ENCODE measurements at regions not wholly inside any gene's neighbourhood (a gene's known extent, or its start where the extent isn't known, plus 50 kb on each side); places are given as distances from the start of the nearest gene placed in this dataset.

DNA sequence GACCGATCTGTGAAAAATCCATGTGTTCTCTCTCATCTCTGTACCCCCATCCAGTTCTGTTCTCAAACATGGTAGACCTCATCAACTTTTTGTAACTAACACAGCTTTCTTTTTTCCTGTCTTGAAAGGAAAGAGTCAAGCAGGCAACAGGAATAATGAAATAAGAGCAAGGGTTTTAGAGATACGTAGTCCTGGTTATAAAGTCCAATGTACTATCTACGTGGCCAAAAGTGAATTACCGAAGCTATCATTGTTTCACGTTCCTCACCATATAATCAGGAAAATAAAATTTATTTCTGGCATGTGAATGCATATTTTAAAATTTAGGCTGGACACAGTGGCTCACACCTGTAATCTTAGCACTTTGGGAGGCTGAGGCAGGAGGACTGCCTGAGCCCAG lies 472.2 kb upstream of the ANO3 start:
- no peak overlapping the region for H3K4me3 Mint-ChIP-seq

More for the DNA sequence above, 472.2 kb upstream of the ANO3 start:
- Mint-ChIP-seq H3K4me1 (peaks cover 13% of the 10 kb centered on the region), H3K27ac (no peak overlapping the region), H3K27me3 (ENCODE audit: low read depth) (no peaks in the 10 kb centered on the region), H3K9me3 (no peaks in the 10 kb centered on the region), H3K36me3 (no peaks in the 10 kb centered on the region)
- TF ChIP-seq CDX4 (CRISPR knock-in tag; IDR thresholded peaks at IDR 0.05; ENCODE audit: borderline replicate concordance) (no peak), ZNF671 (CRISPR knock-in tag; IDR thresholded peaks at IDR 0.05) (no peak), ZNF396 (CRISPR knock-in tag; IDR thresholded peaks at IDR 0.05; ENCODE audit: borderline replicate concordance) (no peak), TEAD1 (CRISPR knock-in tag; IDR thresholded peaks at IDR 0.05) (no peak), E2F1 (CRISPR knock-in tag; IDR thresholded peaks at IDR 0.05) (no peak), MXD4 (CRISPR knock-in tag; IDR thresholded peaks at IDR 0.05; ENCODE audit: borderline replicate concordance) (no peak), ZNF317 (CRISPR knock-in tag; IDR thresholded peaks at IDR 0.05; ENCODE audit: borderline replicate concordance, low read depth) (no peak), OVOL2 (CRISPR knock-in tag; IDR thresholded peaks at IDR 0.05; ENCODE audit: borderline replicate concordance) (no peak), NR1H2 (CRISPR knock-in tag; IDR thresholded peaks at IDR 0.05) (no peak), ZNF425 (CRISPR knock-in tag; conservative IDR thresholded peaks at IDR 0.05) (no peak), NR3C1 (CRISPR knock-in tag; conservative IDR thresholded peaks at IDR 0.05; ENCODE audit: low read depth) (no peak), GRHL2 (CRISPR knock-in tag; IDR thresholded peaks at IDR 0.05; ENCODE audit: insufficient replicate concordance, severe bottlenecking) (no peak)
- TF ChIP-seq, protein P1, sequence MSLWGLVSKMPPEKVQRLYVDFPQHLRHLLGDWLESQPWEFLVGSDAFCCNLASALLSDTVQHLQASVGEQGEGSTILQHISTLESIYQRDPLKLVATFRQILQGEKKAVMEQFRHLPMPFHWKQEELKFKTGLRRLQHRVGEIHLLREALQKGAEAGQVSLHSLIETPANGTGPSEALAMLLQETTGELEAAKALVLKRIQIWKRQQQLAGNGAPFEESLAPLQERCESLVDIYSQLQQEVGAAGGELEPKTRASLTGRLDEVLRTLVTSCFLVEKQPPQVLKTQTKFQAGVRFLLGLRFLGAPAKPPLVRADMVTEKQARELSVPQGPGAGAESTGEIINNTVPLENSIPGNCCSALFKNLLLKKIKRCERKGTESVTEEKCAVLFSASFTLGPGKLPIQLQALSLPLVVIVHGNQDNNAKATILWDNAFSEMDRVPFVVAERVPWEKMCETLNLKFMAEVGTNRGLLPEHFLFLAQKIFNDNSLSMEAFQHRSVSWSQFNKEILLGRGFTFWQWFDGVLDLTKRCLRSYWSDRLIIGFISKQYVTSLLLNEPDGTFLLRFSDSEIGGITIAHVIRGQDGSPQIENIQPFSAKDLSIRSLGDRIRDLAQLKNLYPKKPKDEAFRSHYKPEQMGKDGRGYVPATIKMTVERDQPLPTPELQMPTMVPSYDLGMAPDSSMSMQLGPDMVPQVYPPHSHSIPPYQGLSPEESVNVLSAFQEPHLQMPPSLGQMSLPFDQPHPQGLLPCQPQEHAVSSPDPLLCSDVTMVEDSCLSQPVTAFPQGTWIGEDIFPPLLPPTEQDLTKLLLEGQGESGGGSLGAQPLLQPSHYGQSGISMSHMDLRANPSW (CRISPR knock-in tag; conservative IDR thresholded peaks at IDR 0.05; ENCODE audit: low read depth) = no peak
- TF ChIP-seq, protein P2, sequence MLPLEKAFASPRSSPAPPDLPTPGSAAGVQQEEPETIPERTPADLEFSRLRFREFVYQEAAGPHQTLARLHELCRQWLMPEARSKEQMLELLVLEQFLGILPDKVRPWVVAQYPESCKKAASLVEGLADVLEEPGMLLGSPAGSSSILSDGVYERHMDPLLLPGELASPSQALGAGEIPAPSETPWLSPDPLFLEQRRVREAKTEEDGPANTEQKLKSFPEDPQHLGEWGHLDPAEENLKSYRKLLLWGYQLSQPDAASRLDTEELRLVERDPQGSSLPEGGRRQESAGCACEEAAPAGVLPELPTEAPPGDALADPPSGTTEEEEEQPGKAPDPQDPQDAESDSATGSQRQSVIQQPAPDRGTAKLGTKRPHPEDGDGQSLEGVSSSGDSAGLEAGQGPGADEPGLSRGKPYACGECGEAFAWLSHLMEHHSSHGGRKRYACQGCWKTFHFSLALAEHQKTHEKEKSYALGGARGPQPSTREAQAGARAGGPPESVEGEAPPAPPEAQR (CRISPR knock-in tag; IDR thresholded peaks at IDR 0.05) = no peak
- TF ChIP-seq, protein P3, sequence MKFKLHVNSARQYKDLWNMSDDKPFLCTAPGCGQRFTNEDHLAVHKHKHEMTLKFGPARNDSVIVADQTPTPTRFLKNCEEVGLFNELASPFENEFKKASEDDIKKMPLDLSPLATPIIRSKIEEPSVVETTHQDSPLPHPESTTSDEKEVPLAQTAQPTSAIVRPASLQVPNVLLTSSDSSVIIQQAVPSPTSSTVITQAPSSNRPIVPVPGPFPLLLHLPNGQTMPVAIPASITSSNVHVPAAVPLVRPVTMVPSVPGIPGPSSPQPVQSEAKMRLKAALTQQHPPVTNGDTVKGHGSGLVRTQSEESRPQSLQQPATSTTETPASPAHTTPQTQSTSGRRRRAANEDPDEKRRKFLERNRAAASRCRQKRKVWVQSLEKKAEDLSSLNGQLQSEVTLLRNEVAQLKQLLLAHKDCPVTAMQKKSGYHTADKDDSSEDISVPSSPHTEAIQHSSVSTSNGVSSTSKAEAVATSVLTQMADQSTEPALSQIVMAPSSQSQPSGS (CRISPR knock-in tag; IDR thresholded peaks at IDR 0.05; ENCODE audit: borderline replicate concordance, low read depth) = no peak
- ATAC-seq (no peak), DNase-seq (ENCODE audit: low spot score) (no peak)
- ChIA-PET CTCF (no interaction called here), POLR2A (no interaction called here)
